ENCODE measurements at regions not wholly inside any gene's neighbourhood (a gene's known extent, or its start where the extent isn't known, plus 50 kb on each side); places are given as distances from the start of the nearest gene placed in this dataset.
"Not testable (repeated sequence)": the region's sequence is repeated elsewhere in the genome, so short reads cannot be mapped to it uniquely, and the experiment has no call there.

DNA sequence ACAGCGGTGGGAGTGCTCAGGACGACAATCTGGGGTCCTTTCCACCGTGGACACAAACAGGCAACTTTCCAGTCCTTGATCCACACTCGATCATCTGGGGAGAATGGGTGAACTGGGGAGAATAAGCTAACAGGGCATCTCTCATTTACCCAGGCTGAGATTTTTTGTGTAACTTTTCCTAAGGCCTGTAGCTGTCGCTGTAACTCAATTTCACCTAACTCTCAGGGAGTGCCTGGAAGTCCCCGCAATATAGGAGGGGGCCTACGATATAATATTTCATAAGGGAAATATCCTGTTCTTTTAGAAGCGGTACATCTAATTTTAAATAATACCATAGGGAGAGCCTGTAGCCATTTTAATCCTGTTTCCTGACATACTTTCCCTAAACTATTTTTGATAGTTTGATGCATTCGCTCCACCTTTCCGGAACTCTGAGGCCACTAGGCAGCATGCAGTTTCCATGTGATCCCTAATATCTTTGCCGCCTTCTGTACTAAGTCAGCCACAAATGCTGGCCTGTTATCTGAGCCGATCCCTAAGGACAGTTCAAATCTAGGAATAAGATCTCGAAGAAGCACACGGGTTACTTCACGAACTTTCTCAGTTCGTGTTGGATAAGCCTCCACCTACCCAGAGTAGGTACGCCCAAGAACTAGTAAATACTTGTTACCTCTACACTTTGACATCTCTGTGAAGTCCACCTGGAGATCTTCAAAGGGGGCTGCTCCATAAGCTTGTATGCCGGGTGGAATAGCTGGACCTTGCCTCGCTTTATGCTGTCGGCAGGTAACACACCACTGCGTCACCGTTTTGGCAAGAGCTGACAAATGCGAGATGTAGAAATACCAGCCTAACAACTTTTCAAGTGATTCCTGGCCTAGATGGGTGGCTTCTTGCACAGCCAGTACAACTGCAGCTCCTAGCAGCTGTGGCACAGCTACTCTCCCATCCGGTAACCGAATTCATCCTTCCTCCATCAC lies 155.7 kb downstream of the UNC93B1 start:
- H3K27ac Mint-ChIP-seq, H3K4me3 Mint-ChIP-seq, H3K36me3 Mint-ChIP-seq, H3K4me1 Mint-ChIP-seq, H3K9me3 Mint-ChIP-seq, DNase-seq: not testable (repeated sequence)
- peaks cover 0 to 11% (median 0%) of the 10 kb centered on the region in 3 donors for H3K27me3 Mint-ChIP-seq (ENCODE audit: low read depth in 3 of 3)

DNA sequence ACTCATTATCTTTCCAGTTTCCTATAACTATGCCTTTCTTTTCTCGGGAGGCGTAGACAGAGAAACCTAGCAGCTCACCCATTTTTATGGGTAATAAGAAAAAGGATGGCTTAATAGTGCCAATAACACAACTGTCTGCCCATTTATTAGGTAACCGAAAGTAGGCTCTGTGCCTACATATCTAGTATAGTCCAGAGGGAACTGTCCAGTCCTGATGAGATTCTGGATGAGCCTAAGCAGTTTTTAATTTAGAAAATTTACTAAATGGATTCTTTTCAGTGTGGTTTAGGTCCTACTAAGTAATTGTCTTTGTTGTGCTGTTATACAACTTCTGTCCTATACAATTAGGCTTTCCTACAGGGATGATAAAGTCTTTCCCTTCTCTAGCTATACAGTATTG lies 157.6 kb downstream of the UNC93B1 start:
- not testable (repeated sequence) for H3K4me1 Mint-ChIP-seq, H3K4me3 Mint-ChIP-seq, H3K27ac Mint-ChIP-seq, H3K36me3 Mint-ChIP-seq, H3K9me3 Mint-ChIP-seq, DNase-seq
- H3K27me3 Mint-ChIP-seq (ENCODE audit: low read depth in 3 of 3), result peaks cover 0 to 13% (median 2%) of the 10 kb centered on the region in 3 donors

GRCh38 chr11:67845296-67845695 lies 158.6 kb downstream of the UNC93B1 start:
- not testable (repeated sequence) for H3K4me1 Mint-ChIP-seq, H3K36me3 Mint-ChIP-seq, H3K27ac Mint-ChIP-seq, H3K4me3 Mint-ChIP-seq, DNase-seq, H3K9me3 Mint-ChIP-seq
- peaks cover 0 to 11% (median 2%) of the 10 kb centered on the region in 3 donors for H3K27me3 Mint-ChIP-seq (ENCODE audit: low read depth in 3 of 3)

GRCh38 chr11:67840599-67840998 lies 163.3 kb downstream of the UNC93B1 start:
- H3K27ac Mint-ChIP-seq; H3K27me3 Mint-ChIP-seq (ENCODE audit: low read depth in 3 of 3); H3K4me1 Mint-ChIP-seq; DNase-seq; H3K36me3 Mint-ChIP-seq; H3K4me3 Mint-ChIP-seq; H3K9me3 Mint-ChIP-seq: not testable (repeated sequence)

DNA sequence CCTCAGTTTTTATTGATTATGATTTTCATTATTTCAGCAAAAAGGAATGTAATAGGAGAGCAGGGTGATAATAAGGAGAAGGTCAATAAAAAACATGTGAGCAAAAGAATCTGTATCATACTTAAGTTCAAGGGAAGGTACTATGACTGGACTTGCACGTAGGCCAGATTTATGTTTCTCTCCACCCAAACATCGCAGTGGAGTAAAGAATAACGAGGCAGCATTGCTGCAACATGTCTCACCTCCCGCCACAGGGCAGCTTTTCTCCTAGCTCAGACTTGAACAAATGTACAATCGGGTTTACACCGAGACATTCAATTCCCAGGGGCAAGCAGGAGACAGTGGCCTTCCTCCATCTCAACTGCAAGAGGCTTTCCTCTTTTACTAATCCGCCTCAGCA lies 155.7 kb upstream of the ALDH3B2 start:
- H3K27ac Mint-ChIP-seq, H3K4me1 Mint-ChIP-seq, H3K4me3 Mint-ChIP-seq, H3K36me3 Mint-ChIP-seq, DNase-seq, H3K9me3 Mint-ChIP-seq: not testable (repeated sequence)
- peaks cover 4 to 11% (median 8%) of the 10 kb centered on the region in 3 donors for H3K27me3 Mint-ChIP-seq (ENCODE audit: low read depth in 3 of 3)

- H3K9me3 Mint-ChIP-seq, H3K36me3 Mint-ChIP-seq, H3K4me1 Mint-ChIP-seq, H3K4me3 Mint-ChIP-seq, H3K27ac Mint-ChIP-seq, DNase-seq: not testable (repeated sequence)
- H3K27me3 Mint-ChIP-seq (ENCODE audit: low read depth in 3 of 3), result peaks cover 4 to 17% (median 9%) of the 10 kb centered on the region in 3 donors
Observed at GRCh38 chr11:67826951-67827296, 152.5 kb upstream of the ALDH3B2 start.

DNA sequence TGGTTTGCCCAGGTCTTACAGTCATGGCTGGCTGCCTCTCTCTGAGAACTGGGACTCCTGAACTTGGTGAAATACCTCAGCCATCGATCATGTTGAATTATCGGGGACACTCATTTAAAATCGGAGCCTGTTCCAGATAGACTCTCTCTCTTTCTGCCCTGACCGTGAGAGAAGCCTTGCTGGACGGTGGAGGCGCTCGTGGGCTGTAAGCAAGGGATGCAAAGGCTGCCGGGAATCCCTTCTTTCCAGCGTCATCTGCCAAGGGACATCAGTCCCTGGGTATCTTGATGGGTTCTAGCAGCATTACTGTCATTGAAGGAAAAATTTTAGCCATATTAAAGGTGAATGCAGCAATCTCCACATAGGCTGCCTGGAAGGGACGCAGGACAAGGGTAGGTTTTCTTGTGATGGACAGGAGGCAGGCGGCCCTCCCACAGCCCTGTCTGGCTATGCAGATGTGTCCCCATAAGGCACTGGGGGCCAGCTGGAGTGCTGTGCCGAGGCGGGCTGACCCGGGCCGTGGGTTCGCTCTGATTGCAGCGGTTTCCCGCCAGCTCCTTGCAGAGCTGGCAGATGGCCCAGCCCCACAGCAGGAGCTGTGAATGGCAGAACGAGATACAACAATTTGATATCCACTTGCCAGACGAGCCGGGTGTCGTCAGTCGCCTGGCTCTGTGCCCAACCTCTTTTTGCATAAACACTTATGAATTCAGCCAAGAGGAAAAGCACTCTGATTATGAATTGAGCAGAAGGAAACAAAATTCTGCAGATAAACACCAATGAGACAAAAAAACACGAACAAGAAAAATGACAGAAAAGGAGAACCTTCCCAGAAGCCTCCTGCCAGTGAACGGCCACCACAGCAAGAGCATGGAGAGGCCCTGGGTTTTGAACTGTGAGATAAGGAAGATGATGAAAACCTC lies 151.9 kb upstream of the ALDH3B2 start:
- not testable (repeated sequence) for DNase-seq

GRCh38 chr11:67824861-67825260 lies 150.4 kb upstream of the ALDH3B2 start:
- not testable (repeated sequence) for H3K27ac Mint-ChIP-seq, H3K9me3 Mint-ChIP-seq, H3K4me1 Mint-ChIP-seq, DNase-seq, H3K36me3 Mint-ChIP-seq, H3K4me3 Mint-ChIP-seq
- peaks cover 2 to 15% (median 11%) of the 10 kb centered on the region in 3 donors for H3K27me3 Mint-ChIP-seq (ENCODE audit: low read depth in 3 of 3)

More for the DNA sequence above, 151.9 kb upstream of the ALDH3B2 start:
- H3K9me3 Mint-ChIP-seq, H3K4me3 Mint-ChIP-seq, H3K27ac Mint-ChIP-seq, H3K4me1 Mint-ChIP-seq, H3K36me3 Mint-ChIP-seq: not testable (repeated sequence)
- peaks cover 2 to 15% (median 8%) of the 10 kb centered on the region in 3 donors for H3K27me3 Mint-ChIP-seq (ENCODE audit: low read depth in 3 of 3)

DNA sequence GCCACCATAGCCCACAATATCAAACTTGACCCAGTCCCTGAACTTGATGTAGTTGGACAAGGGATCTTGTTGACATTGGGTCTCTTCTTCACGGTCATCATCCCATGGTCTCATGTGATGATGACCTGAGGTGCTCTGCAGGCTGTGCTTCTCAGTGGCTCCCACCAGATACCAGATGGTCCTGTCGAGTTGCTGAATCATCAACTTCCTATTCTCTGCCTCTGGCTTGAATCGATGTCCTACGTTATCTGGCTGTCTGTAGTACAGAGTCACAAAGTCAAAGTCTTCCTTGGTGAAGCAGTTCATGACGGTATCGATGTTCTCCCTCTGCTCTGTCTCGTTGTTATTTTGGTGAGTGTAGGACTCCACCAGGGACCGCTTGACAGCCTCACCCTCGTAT lies 145.7 kb upstream of the ALDH3B2 start:
- H3K9me3 Mint-ChIP-seq, result no peaks in the 10 kb centered on the region
- H3K4me1 Mint-ChIP-seq, result no peaks in the 10 kb centered on the region
- H3K27ac Mint-ChIP-seq, result no peak overlapping the region
- no peaks in the 10 kb centered on the region for H3K36me3 Mint-ChIP-seq
- peaks cover under 1 to 10% (median 7%) of the 10 kb centered on the region in 3 donors for H3K27me3 Mint-ChIP-seq (ENCODE audit: low read depth in 3 of 3)
- H3K4me3 Mint-ChIP-seq, result no peak overlapping the region
- DNase-seq, result no peak

- H3K4me1 Mint-ChIP-seq; DNase-seq; H3K4me3 Mint-ChIP-seq; H3K27me3 Mint-ChIP-seq (ENCODE audit: low read depth in 3 of 3); H3K27ac Mint-ChIP-seq; H3K9me3 Mint-ChIP-seq; H3K36me3 Mint-ChIP-seq: not testable (repeated sequence)
Observed at GRCh38 chr11:67817558-67817957, 143.1 kb upstream of the ALDH3B2 start.

DNA sequence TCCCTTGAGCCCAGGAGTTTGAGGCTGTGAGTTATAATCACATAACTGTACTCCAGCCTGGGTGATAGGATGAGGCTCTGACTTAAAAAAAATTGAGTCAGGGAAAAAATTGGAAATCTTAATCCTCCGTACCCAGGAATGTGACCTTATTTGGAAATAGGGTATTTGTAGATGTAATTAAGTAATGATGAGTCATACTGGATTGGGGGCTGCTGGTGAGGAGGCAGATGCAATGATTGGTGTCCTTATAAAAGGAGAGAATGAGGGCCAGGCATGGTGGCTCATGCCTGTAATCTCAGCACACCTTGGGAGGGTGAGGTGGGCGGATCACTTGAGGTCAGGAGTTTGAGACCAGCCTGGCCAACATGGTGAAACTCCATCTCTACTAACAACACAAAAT lies 134.9 kb upstream of the ALDH3B2 start:
- not testable (repeated sequence) for H3K4me1 Mint-ChIP-seq; H3K36me3 Mint-ChIP-seq; H3K27ac Mint-ChIP-seq; H3K9me3 Mint-ChIP-seq; DNase-seq; H3K27me3 Mint-ChIP-seq (ENCODE audit: low read depth in 3 of 3)
- peak overlapping the region in 1 of 5 donors; percentile 12 for H3K4me3 Mint-ChIP-seq

DNA sequence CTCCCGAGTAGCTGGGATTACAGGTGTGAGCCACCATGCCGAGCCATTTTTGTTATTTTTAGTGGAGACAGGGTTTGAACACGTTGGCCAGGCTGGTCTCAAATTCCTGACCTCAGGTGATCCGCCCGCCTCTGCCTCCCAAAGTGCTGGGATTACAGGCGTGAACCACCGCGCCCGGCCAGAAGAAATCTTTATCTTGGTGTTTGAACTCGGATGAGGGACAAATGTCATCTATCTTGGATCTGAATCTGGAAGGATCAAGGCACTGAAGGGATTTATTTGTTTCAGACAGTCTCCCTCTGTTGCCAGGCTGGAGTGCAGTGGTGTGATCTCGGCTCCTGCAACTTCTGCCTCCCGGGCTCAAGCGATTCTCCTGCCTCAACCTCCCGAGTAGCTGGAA lies 133.5 kb upstream of the ALDH3B2 start:
- H3K36me3 Mint-ChIP-seq; H3K27me3 Mint-ChIP-seq (ENCODE audit: low read depth in 3 of 3); H3K27ac Mint-ChIP-seq; H3K4me1 Mint-ChIP-seq; H3K4me3 Mint-ChIP-seq; DNase-seq; H3K9me3 Mint-ChIP-seq: not testable (repeated sequence)

DNA sequence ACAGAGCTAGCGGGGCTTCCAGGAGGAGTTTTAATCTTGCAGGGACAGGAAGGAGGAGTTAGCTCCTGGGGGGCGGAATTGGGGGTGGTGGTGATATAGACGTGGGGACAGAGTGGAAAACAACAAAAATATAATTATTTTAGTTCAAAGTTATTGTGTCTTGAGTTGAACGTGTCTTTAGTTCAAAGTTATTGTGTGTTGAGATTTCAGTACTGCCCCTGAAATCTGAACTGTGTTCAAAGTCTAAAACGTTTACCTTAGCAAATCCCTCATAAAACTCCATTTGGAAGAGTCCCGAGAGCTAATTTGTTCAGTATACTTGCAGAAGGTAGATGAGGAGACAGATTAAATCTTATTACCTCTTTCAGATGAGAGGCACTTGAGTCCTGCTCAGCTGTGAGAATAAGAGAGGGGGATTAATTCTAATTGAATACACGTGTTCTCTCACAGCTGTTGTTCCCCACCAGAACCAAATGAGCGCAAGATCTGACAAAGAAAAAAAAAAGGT lies 132.4 kb upstream of the ALDH3B2 start:
- not testable (repeated sequence) for H3K9me3 Mint-ChIP-seq; H3K4me1 Mint-ChIP-seq; H3K27me3 Mint-ChIP-seq (ENCODE audit: low read depth in 3 of 3); H3K36me3 Mint-ChIP-seq; DNase-seq
- Mint-ChIP-seq H3K4me3 (peak overlapping the region in 4 of 5 donors; percentile 62 to 96 (median 90)), H3K27ac (peak overlapping the region in 2 of 6 donors; percentile 34 to 58)

DNA sequence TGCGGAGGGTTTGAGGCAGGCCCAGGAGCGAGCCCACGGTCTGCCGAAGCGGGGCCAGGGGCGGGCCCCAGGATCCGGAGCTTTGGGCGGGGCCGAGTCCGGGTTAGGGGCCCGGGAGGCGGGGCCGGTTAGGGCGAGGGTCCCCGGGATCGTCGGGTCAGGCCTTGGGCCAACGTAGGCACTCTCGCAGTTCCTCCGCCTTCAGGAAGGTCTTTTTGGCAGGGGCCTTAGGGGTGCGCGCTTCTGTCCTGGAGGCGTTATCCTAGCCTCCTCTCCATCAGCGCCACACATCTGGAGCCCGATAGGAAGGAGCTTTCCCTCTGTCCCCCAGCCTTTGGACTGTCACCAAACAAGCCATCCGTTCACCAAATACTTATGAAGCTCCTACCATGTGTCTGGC lies 131.8 kb upstream of the ALDH3B2 start:
- not testable (repeated sequence) for DNase-seq, H3K36me3 Mint-ChIP-seq

More for the DNA sequence above, 131.8 kb upstream of the ALDH3B2 start:
- not testable (repeated sequence) for H3K27me3 Mint-ChIP-seq (ENCODE audit: low read depth in 3 of 3); H3K4me1 Mint-ChIP-seq; H3K9me3 Mint-ChIP-seq
- peak overlapping the region; percentile 62 to 96 (median 91) for H3K4me3 Mint-ChIP-seq
- peak overlapping the region in 3 of 6 donors; percentile 32 to 58 (median 34) for H3K27ac Mint-ChIP-seq
